Endothelial cell of umbilical vein (primary cell): ENCODE measurements at regions not wholly inside any gene's neighbourhood (a gene's known extent, or its start where the extent isn't known, plus 50 kb on each side); places are given as distances from the start of the nearest gene placed in this dataset.

ENCODE experiments used
- BruUV-seq: library from RNA; stranded (reverse); fragments of 400-500 nt; replicated peaks from 2 replicates; lab custom pipeline; 2021; lab: Mats Ljungman, UMichigan
- CTCF ChIA-PET: fragments of 300-600, 350-600 bp; sonication (Branson Sonifier 250); formaldehyde crosslinking; loops from one replicate; lab custom pipeline; 2021; ENCODE audit warnings: antibody characterized with exemption, inconsistent platforms; lab: Charles Lee
- POLR2A ChIA-PET: fragments of 300-600, 350-600 bp; sonication (Branson Sonifier 250); formaldehyde crosslinking; loops from one replicate; lab custom pipeline; 2021; ENCODE audit warnings: antibody characterized with exemption, inconsistent platforms; lab: Charles Lee
- DNase-seq: peaks from one replicate; pipeline ENCODE4 v3.0.0-alpha.2; 2011; ENCODE audit warnings: low read depth, low spot score
- FAIRE-seq: peaks from 2 replicates; lab custom pipeline; 2011; peaks lifted over from hg19 to GRCh38; lab: Jason Lieb, UNC
- H2AFZ ChIP-seq: 2 replicates; pipeline ENCODE4 v1.6.0; 2012; ENCODE audit warnings: low read depth, low read length, control low read depth, inconsistent platforms
- H3K27ac ChIP-seq: 2 replicates; pipeline ENCODE4 v1.5.1; 2011; ENCODE audit warnings: low read depth, mild to moderate bottlenecking, control low read depth, low read length, moderate library complexity; ENCODE audit not compliant: insufficient read depth
- H3K27me3 ChIP-seq, 2 experiments: 2 replicates each; pipeline versions ENCODE4 v1.6.0 to v1.6.1; 2011; ENCODE audit warnings: low read length in 2 of 2, mixed read lengths in 1 of 2; ENCODE audit not compliant: control insufficient read depth in 2 of 2, insufficient read depth in 2 of 2
- H3K36me3 ChIP-seq, 2 experiments: 2 replicates in 1 of 2; 3 replicates in 1 of 2; pipeline ENCODE4 v1.5.1; 2011; ENCODE audit warnings: low read length in 2 of 2, mild to moderate bottlenecking in 1 of 2, moderate library complexity in 1 of 2; ENCODE audit not compliant: control insufficient read depth in 2 of 2, insufficient read depth in 2 of 2; ENCODE audit errors: extremely low read depth in 1 of 2
- H3K4me1 ChIP-seq: 3 replicates; pipeline ENCODE4 v1.5.1; 2011; ENCODE audit warnings: mild to moderate bottlenecking, low read length; ENCODE audit not compliant: control insufficient read depth, insufficient read depth; ENCODE audit errors: extremely low read depth
- H3K4me2 ChIP-seq: 2 replicates; pipeline ENCODE4 v1.6.1; 2011; ENCODE audit warnings: low read length, control low read depth, mixed read lengths; ENCODE audit not compliant: insufficient read depth
- H3K4me3 ChIP-seq, 3 experiments: fragments of 200-600 bp in 1 of 3; sonication (generic), shearing (Covaris generic) in 1 of 3; replicated peaks in 1 of 3; 2 replicates each; pipeline ENCODE4 v1.5.1; 2011 to 2016; ENCODE audit warnings: control low read depth in 3 of 3, low read length in 3 of 3, mild to moderate bottlenecking in 2 of 3, inconsistent platforms in 1 of 3, low read depth in 1 of 3, moderate library complexity in 1 of 3; ENCODE audit not compliant: insufficient read depth in 1 of 3
- H3K79me2 ChIP-seq: 2 replicates; pipeline ENCODE4 v1.6.0; 2012; ENCODE audit warnings: low read length, inconsistent platforms; ENCODE audit not compliant: control insufficient read depth, insufficient read depth
- H3K9ac ChIP-seq: replicated peaks from 2 replicates; pipeline ENCODE3; 2011; ENCODE audit warnings: low read length, control low read depth; ENCODE audit not compliant: insufficient read depth; ENCODE audit errors: extremely low read depth
- H3K9me1 ChIP-seq: replicated peaks from 3 replicates; pipeline ENCODE4 v1.6.0; 2011; ENCODE audit warnings: mild to moderate bottlenecking, low read length; ENCODE audit not compliant: control insufficient read depth, insufficient read depth; ENCODE audit errors: extremely low read depth
- H3K9me3 ChIP-seq: replicated peaks from 2 replicates; pipeline ENCODE4 v1.5.1; 2012; ENCODE audit warnings: low read length, inconsistent platforms; ENCODE audit not compliant: control insufficient read depth, insufficient read depth
- H4K20me1 ChIP-seq: replicated peaks from 2 replicates; pipeline ENCODE3; 2011; ENCODE audit warnings: mild to moderate bottlenecking, low read length; ENCODE audit not compliant: control insufficient read depth, insufficient read depth; ENCODE audit errors: extremely low read depth
- EZH2 ChIP-seq: IDR thresholded peaks from 2 replicates; pipeline ENCODE4 v1.6.1; 2012; ENCODE audit warnings: borderline replicate concordance, low read depth, mild to moderate bottlenecking, moderate library complexity, low read length, inconsistent platforms; ENCODE audit not compliant: severe bottlenecking
- FOS ChIP-seq: IDR thresholded peaks from 2 replicates; pipeline ENCODE4 v1.6.1; 2011; ENCODE audit warnings: mild to moderate bottlenecking, low read length, moderate library complexity, borderline replicate concordance; ENCODE audit not compliant: insufficient read depth
- GATA2 ChIP-seq: IDR thresholded peaks from 2 replicates; pipeline ENCODE4 v1.7.0; 2011; ENCODE audit warnings: low read depth, mild to moderate bottlenecking, moderate library complexity, mixed read lengths, low read length; ENCODE audit not compliant: insufficient read length, insufficient read depth
- JUN ChIP-seq: IDR thresholded peaks from 2 replicates; pipeline ENCODE4 v1.6.1; 2011; ENCODE audit warnings: borderline replicate concordance, low read depth; ENCODE audit not compliant: insufficient read length, insufficient read depth
- MYC ChIP-seq: IDR thresholded peaks from one replicate; pipeline ENCODE4 v1.6.1; 2011; ENCODE audit warnings: mild to moderate bottlenecking, low read depth, low read length
- POLR2A ChIP-seq: IDR thresholded peaks from 2 replicates; pipeline ENCODE4 v1.6.1; 2012; ENCODE audit warnings: low read depth, mild to moderate bottlenecking, control low read depth, low read length
- POLR2AphosphoS5 ChIP-seq: IDR thresholded peaks from 2 replicates; pipeline ENCODE4 v1.6.1; 2012; ENCODE audit warnings: low read depth, mild to moderate bottlenecking, control low read depth, low read length, moderate library complexity; ENCODE audit not compliant: insufficient read depth
- dilution Hi-C: fragments of 300-500 bp; cut with MboI; formaldehyde crosslinking; loops from one replicate; pipeline ENCODE4 v1.15.0; 2019; ENCODE audit warnings: low sequenced_read_pairs; ENCODE audit not compliant: extremely low pct_ligation_motif_present
- intact Hi-C: fragments of 100-400 bp; cut with micrococcal nuclease; formaldehyde crosslinking; loops from one replicate; pipeline ENCODE4 v1.10.0; 2022
- TF ChIP-seq, protein P1 (sequence below), 2 donors: IDR thresholded peaks; 1 replicate in 1 of 2; 2 replicates in 1 of 2; pipeline ENCODE4 v1.5.1; 2011; ENCODE audit warnings: low read length in 2 of 2, mild to moderate bottlenecking in 2 of 2, moderate library complexity in 2 of 2, control low read depth in 1 of 2, inconsistent platforms in 1 of 2, low read depth in 1 of 2; ENCODE audit not compliant: insufficient read depth in 1 of 2; ENCODE audit errors: extremely low read depth in 1 of 2
- TF ChIP-seq, protein P2 (sequence below): IDR thresholded peaks from 2 replicates; pipeline ENCODE4 v1.6.1; 2011; ENCODE audit not compliant: insufficient read depth, insufficient read length

DNA sequence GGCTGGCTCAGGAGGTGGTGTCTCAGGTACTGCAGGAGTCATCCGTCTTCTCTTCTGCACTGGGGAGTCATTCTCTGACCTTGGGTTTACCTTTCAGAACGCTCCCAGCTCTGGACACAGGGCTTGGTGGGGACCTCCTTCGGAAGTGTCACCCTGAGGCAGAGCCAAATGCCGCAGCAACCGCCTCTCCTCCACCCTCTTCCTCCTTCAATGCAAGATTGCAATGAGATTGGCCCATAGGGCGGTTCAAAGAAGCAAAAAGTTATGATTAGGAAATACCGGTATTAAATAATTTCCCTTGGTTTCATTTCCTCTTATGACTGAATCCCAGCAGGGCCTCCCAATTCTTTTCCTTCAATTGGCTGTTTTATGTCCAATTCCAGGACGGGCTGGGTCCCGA is 178.8 kb downstream of the ACKR3 start:
- H3K27me3 ChIP-seq, result no peaks in the 10 kb centered on the region
- no TSS peak for BruUV-seq
- H3K79me2 ChIP-seq, result no peaks in the 10 kb centered on the region
- no peaks in the 10 kb centered on the region for H4K20me1 ChIP-seq
- no peaks in the 10 kb centered on the region for H3K9me3 ChIP-seq
- TF ChIP-seq GATA2 (peak; percentile 84), FOS (no peak), JUN (no peak), MYC (no peak), POLR2A (no peak), POLR2AphosphoS5 (peak; percentile 30), EZH2 (no peak)
- TF ChIP-seq, protein P1, sequence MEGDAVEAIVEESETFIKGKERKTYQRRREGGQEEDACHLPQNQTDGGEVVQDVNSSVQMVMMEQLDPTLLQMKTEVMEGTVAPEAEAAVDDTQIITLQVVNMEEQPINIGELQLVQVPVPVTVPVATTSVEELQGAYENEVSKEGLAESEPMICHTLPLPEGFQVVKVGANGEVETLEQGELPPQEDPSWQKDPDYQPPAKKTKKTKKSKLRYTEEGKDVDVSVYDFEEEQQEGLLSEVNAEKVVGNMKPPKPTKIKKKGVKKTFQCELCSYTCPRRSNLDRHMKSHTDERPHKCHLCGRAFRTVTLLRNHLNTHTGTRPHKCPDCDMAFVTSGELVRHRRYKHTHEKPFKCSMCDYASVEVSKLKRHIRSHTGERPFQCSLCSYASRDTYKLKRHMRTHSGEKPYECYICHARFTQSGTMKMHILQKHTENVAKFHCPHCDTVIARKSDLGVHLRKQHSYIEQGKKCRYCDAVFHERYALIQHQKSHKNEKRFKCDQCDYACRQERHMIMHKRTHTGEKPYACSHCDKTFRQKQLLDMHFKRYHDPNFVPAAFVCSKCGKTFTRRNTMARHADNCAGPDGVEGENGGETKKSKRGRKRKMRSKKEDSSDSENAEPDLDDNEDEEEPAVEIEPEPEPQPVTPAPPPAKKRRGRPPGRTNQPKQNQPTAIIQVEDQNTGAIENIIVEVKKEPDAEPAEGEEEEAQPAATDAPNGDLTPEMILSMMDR (IDR thresholded peaks at IDR 0.05; ENCODE audit: extremely low read depth in 1 of 2, insufficient read depth in 1 of 2, low read depth in 1 of 2, low read length in 2 of 2), result no peak
- TF ChIP-seq, protein P2, sequence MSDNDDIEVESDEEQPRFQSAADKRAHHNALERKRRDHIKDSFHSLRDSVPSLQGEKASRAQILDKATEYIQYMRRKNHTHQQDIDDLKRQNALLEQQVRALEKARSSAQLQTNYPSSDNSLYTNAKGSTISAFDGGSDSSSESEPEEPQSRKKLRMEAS, result no peak
- no peak overlapping the region for H3K27ac ChIP-seq
- ChIA-PET CTCF (interaction anchor here (1.2 kb wide), 1 partner anchor 141 kb away, joined by 3 read pairs; no protein-coding TSS in a partner anchor), POLR2A (no interaction called here)
- no peak overlapping the region for H3K4me3 ChIP-seq
- no peak overlapping the region for H3K9ac ChIP-seq
- intact Hi-C loops, result loop anchor here (2.0 to 5.0 kb wide), 2 partner anchors 139 to 278 kb away; no protein-coding TSS in a partner anchor
- DNase-seq (peak; percentile 41), FAIRE-seq (peak; percentile 80)
- H2AFZ ChIP-seq, result peak overlapping the region; percentile 42
- H3K4me1 ChIP-seq, result peaks cover 15% of the 10 kb centered on the region
- dilution Hi-C loops, result no loop called here
- H3K9me1 ChIP-seq, result no peaks in the 10 kb centered on the region
- H3K4me2 ChIP-seq, result peak overlapping the region; percentile 19
- H3K36me3 ChIP-seq, result no peaks in the 10 kb centered on the region
